Putamen (tissue), 1 donor: ENCODE measurements at regions not wholly inside any gene's neighbourhood (a gene's known extent, or its start where the extent isn't known, plus 50 kb on each side); places are given as distances from the start of the nearest gene placed in this dataset.
"Not testable (repeated sequence)": the region's sequence is repeated elsewhere in the genome, so short reads cannot be mapped to it uniquely, and the experiment has no call there.

Experiments
- DNase-seq: peaks from one replicate; pipeline ENCODE4 v3.0.0-alpha.2; 2016; ENCODE audit warnings: low spot score

GRCh38 chr11:13135385-13136271, 126.5 kb downstream of the RASSF10 start:
- peak; percentile 94 for DNase-seq

GRCh38 chr11:13136272-13136596, 127.1 kb downstream of the RASSF10 start:
- DNase-seq = no peak

GRCh38 chr11:13137844-13138301, 128.8 kb downstream of the RASSF10 start:
- no peak for DNase-seq

- not testable (repeated sequence) for DNase-seq
Measured at GRCh38 chr11:13139085-13139484, 130.0 kb downstream of the RASSF10 start.

GRCh38 chr11:13140028-13140870, 131.1 kb downstream of the RASSF10 start:
- no peak for DNase-seq

GRCh38 chr11:13140873-13141655, 131.9 kb downstream of the RASSF10 start:
- no peak for DNase-seq

- no peak for DNase-seq
Measured at GRCh38 chr11:13141731-13142709, 132.9 kb downstream of the RASSF10 start.

GRCh38 chr11:13143486-13144297, 133.9 kb upstream of the BMAL1 start:
- DNase-seq = no peak

- DNase-seq = no peak
Measured at GRCh38 chr11:13145461-13145860, 132.1 kb upstream of the BMAL1 start.

- no peak for DNase-seq
Measured at GRCh38 chr11:13149991-13150390, 127.6 kb upstream of the BMAL1 start.

GRCh38 chr11:13150487-13150886, 127.1 kb upstream of the BMAL1 start:
- DNase-seq = no peak

GRCh38 chr11:13152264-13152663, 125.3 kb upstream of the BMAL1 start:
- no peak for DNase-seq

- DNase-seq = no peak
Measured at GRCh38 chr11:13152736-13153541, 124.7 kb upstream of the BMAL1 start.

- not testable (repeated sequence) for DNase-seq
Measured at GRCh38 chr11:13154374-13154773, 123.2 kb upstream of the BMAL1 start.

- DNase-seq = no peak
Measured at GRCh38 chr11:13160346-13160745, 117.2 kb upstream of the BMAL1 start.

- DNase-seq = no peak
Measured at GRCh38 chr11:13160806-13161205, 116.8 kb upstream of the BMAL1 start.

GRCh38 chr11:13163158-13163557, 114.4 kb upstream of the BMAL1 start:
- DNase-seq = no peak

- DNase-seq = no peak
Measured at GRCh38 chr11:13166036-13166435, 111.6 kb upstream of the BMAL1 start.

- DNase-seq = no peak
Measured at GRCh38 chr11:13168271-13168670, 109.3 kb upstream of the BMAL1 start.
